ENCODE measurements at regions not wholly inside any gene's neighbourhood (a gene's known extent, or its start where the extent isn't known, plus 50 kb on each side); places are given as distances from the start of the nearest gene placed in this dataset.
"Not testable (repeated sequence)": the region's sequence is repeated elsewhere in the genome, so short reads cannot be mapped to it uniquely, and the experiment has no call there.

GRCh38 chr4:13994016-13994415, 366.5 kb upstream of the BOD1L1 start:
- H3K9me2 ChIP-seq (replicated peaks; ENCODE audit: low read length): no peaks in the 10 kb centered on the region
- no peaks in the 10 kb centered on the region for H4K20me1 ChIP-seq (ENCODE audit: low read length)
- intact Hi-C loops (cut with micrococcal nuclease): no loop called here
- CTCF ChIA-PET: no interaction called here
- H3K36me3 ChIP-seq (ENCODE audit: low read depth, low read length): no peaks in the 10 kb centered on the region
- DNase-seq: no peak
- POLR2A ChIA-PET (ENCODE audit: unreplicated experiment): interaction anchor here (0.5 kb wide), 1 partner anchor 366 kb away, joined by 3 read pairs; no protein-coding TSS in a partner anchor
- no peak overlapping the region for H3K4me3 ChIP-seq (ENCODE audit: low read length)
- H3K27ac ChIP-seq (ENCODE audit: low read length): no peak overlapping the region
- no peaks in the 10 kb centered on the region for H3K4me1 ChIP-seq (ENCODE audit: insufficient read depth, low read length)
- no peak for ATAC-seq
- H3F3A ChIP-seq (ENCODE audit: low read length, unreplicated experiment): no peaks in the 10 kb centered on the region
- H3K9ac ChIP-seq (ENCODE audit: low read length): no peak overlapping the region
- no TSS peak for BruUV-seq (replicated peaks)
- H3K9me3 ChIP-seq (ENCODE audit: low read length): no peaks in the 10 kb centered on the region
- no peak for TF ChIP-seq EZH2 (IDR thresholded peaks at IDR 0.05; ENCODE audit: low read length, unreplicated experiment)
- no peaks in the 10 kb centered on the region for H3K79me2 ChIP-seq (ENCODE audit: low read length)
- no peaks in the 10 kb centered on the region for H3K27me3 ChIP-seq (ENCODE audit: low read length)
- no peak overlapping the region for H3K4me2 ChIP-seq (ENCODE audit: low read length)
- no peak overlapping the region for H2AFZ ChIP-seq (ENCODE audit: low read length)

- TF ChIP-seq EZH2 (IDR thresholded peaks at IDR 0.05; ENCODE audit: low read length, unreplicated experiment) (no peak), EZH2phosphoT487 (IDR thresholded peaks at IDR 0.05; ENCODE audit: borderline replicate concordance, low read length) (no peak), CTCF (conservative IDR thresholded peaks at IDR 0.05; ENCODE audit: low read depth, low read length) (no peak)
- no peaks in the 10 kb centered on the region for H4K20me1 ChIP-seq (ENCODE audit: low read length)
- no peak for ATAC-seq
- no peaks in the 10 kb centered on the region for H3K4me1 ChIP-seq (ENCODE audit: insufficient read depth, low read length)
- no peaks in the 10 kb centered on the region for H3K79me2 ChIP-seq (ENCODE audit: low read length)
- H3K27ac ChIP-seq (ENCODE audit: low read length): no peak overlapping the region
- intact Hi-C loops (cut with micrococcal nuclease): no loop called here
- POLR2A ChIA-PET (ENCODE audit: unreplicated experiment): no interaction called here
- no peaks in the 10 kb centered on the region for H3K36me3 ChIP-seq (ENCODE audit: low read depth, low read length)
- H3K9me2 ChIP-seq (replicated peaks; ENCODE audit: low read length): no peaks in the 10 kb centered on the region
- no peak overlapping the region for H3K4me2 ChIP-seq (ENCODE audit: low read length)
- no peak overlapping the region for H3K4me3 ChIP-seq (ENCODE audit: low read length)
- BruUV-seq (replicated peaks): no TSS peak
- CTCF ChIA-PET: no interaction called here
- no peak overlapping the region for H3K9ac ChIP-seq (ENCODE audit: low read length)
- DNase-seq: no peak
- no peaks in the 10 kb centered on the region for H3K27me3 ChIP-seq (ENCODE audit: low read length)
- no peak overlapping the region for H2AFZ ChIP-seq (ENCODE audit: low read length)
- no peaks in the 10 kb centered on the region for H3K9me3 ChIP-seq (ENCODE audit: low read length)
- no peaks in the 10 kb centered on the region for H3F3A ChIP-seq (ENCODE audit: low read length, unreplicated experiment)
These were observed 371.4 kb upstream of the BOD1L1 start for GRCh38 chr4:13998850-13999445.

GRCh38 chr4:14000091-14000814, 372.7 kb upstream of the BOD1L1 start:
- Histone ChIP-seq H3K4me3 (ENCODE audit: low read length) (no peak overlapping the region), H3K79me2 (ENCODE audit: low read length) (no peaks in the 10 kb centered on the region), H3K9me3 (ENCODE audit: low read length) (no peaks in the 10 kb centered on the region), H3K9ac (ENCODE audit: low read length) (no peak overlapping the region), H2AFZ (ENCODE audit: low read length) (no peak overlapping the region), H3K27ac (ENCODE audit: low read length) (no peak overlapping the region), H3K9me2 (replicated peaks; ENCODE audit: low read length) (no peaks in the 10 kb centered on the region), H3K4me1 (ENCODE audit: insufficient read depth, low read length) (no peaks in the 10 kb centered on the region), H4K20me1 (ENCODE audit: low read length) (no peaks in the 10 kb centered on the region), H3K36me3 (ENCODE audit: low read depth, low read length) (no peaks in the 10 kb centered on the region), H3F3A (ENCODE audit: low read length, unreplicated experiment) (no peaks in the 10 kb centered on the region), H3K4me2 (ENCODE audit: low read length) (no peak overlapping the region), H3K27me3 (ENCODE audit: low read length) (no peaks in the 10 kb centered on the region)
- TF ChIP-seq CTCF (conservative IDR thresholded peaks at IDR 0.05; ENCODE audit: low read depth, low read length) (no peak), EZH2phosphoT487 (IDR thresholded peaks at IDR 0.05; ENCODE audit: borderline replicate concordance, low read length) (no peak), EZH2 (IDR thresholded peaks at IDR 0.05; ENCODE audit: low read length, unreplicated experiment) (no peak)
- POLR2A ChIA-PET (ENCODE audit: unreplicated experiment): no interaction called here
- DNase-seq (peak; percentile 10), ATAC-seq (no peak)
- BruUV-seq (replicated peaks): no TSS peak
- CTCF ChIA-PET: no interaction called here
- intact Hi-C loops (cut with micrococcal nuclease): no loop called here

- H3K79me2 ChIP-seq (ENCODE audit: low read length); H3K4me1 ChIP-seq (ENCODE audit: insufficient read depth, low read length); H3F3A ChIP-seq (ENCODE audit: low read length, unreplicated experiment); BruUV-seq (replicated peaks); CTCF ChIA-PET; H3K4me3 ChIP-seq (ENCODE audit: low read length); H3K4me2 ChIP-seq (ENCODE audit: low read length); intact Hi-C loops (cut with micrococcal nuclease); H3K9me3 ChIP-seq (ENCODE audit: low read length); H2AFZ ChIP-seq (ENCODE audit: low read length); H3K9ac ChIP-seq (ENCODE audit: low read length); H4K20me1 ChIP-seq (ENCODE audit: low read length); H3K36me3 ChIP-seq (ENCODE audit: low read depth, low read length); DNase-seq; H3K27me3 ChIP-seq (ENCODE audit: low read length); H3K9me2 ChIP-seq (replicated peaks; ENCODE audit: low read length); H3K27ac ChIP-seq (ENCODE audit: low read length); ATAC-seq; POLR2A ChIA-PET (ENCODE audit: unreplicated experiment): not testable (repeated sequence)
These were observed 374.8 kb upstream of the BOD1L1 start for GRCh38 chr4:14002331-14002730.
